LoVo (cell line): ENCODE measurements at regions not wholly inside any gene's neighbourhood (a gene's known extent, or its start where the extent isn't known, plus 50 kb on each side); places are given as distances from the start of the nearest gene placed in this dataset.

Experiments used
- DNase-seq: peaks from one replicate; pipeline ENCODE4 v3.0.0-alpha.2; 2016; ENCODE audit warnings: low spot score

GRCh38 chr16:6665126-6665525 lies 667.5 kb upstream of the RBFOX1 start:
- no peak for DNase-seq

- DNase-seq: no peak
Measured at GRCh38 chr16:6663668-6664067, 669.0 kb upstream of the RBFOX1 start.

- DNase-seq: no peak
Measured at GRCh38 chr16:6656760-6657159, 675.9 kb upstream of the RBFOX1 start.

- no peak for DNase-seq
Measured at GRCh38 chr16:6646891-6647290, 685.8 kb upstream of the RBFOX1 start.

DNA sequence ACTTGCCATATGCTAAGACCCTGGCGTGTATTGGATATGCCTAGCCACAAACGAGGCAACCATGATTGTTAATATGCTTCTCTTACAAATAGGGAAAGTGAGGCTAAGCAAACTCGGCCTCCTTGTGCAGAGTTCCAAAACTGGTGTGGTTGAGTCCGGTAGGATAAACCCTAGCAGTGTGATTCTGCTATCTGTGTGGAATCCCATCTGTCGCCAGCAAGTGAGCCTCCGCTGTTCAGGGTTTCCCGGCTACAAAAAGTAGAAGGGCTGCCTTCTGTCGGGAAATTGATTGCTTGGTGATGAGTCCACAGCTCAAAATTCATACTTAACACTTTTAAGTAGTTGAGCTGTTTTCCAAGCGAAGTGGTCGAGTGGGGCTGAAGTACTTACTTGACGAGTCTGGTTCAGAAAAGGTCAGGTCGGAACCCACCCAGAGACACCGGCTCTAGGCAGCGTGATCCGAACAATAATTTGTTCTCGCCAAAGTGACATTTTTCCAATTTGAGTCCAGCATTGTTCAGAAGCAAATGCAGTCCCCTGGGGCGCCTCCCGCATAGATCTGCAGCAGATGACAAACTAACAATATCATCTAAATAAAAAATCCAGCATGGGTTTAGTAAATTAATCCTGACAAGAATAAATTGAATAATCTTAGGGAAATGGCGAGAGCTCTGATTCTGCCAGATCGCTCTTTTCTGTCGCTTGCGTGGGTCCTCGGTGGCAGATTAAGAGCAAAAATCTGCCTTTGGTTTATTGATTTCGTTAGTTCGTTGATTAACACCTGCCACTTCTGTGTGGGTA lies 686.7 kb upstream of the RBFOX1 start:
- DNase-seq: no peak

- no peak for DNase-seq
Measured at GRCh38 chr16:6644916-6645315, 687.7 kb upstream of the RBFOX1 start.

GRCh38 chr16:6643080-6643686 lies 689.5 kb upstream of the RBFOX1 start:
- peak; percentile 39 for DNase-seq

GRCh38 chr16:6642271-6642670 lies 690.4 kb upstream of the RBFOX1 start:
- DNase-seq: no peak

- no peak for DNase-seq
Measured at GRCh38 chr16:6641091-6641490, 691.6 kb upstream of the RBFOX1 start.

DNA sequence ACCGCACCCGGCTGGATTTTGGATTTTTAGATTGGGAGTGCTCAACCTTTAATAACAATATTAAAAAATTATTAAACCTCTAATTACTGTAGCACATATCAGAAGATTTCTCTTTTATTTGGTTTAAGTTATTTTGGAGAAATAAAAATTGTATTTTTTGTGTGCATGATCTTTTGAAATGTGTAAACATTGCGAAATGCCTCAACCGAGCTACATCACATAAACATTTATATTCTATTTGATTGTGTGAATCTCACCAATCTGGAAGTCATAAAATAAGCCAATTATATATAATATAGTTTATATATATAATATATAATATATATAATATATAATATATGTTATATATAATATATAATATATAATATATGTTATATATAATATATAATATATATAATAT lies 696.2 kb upstream of the RBFOX1 start:
- DNase-seq: no peak

DNA sequence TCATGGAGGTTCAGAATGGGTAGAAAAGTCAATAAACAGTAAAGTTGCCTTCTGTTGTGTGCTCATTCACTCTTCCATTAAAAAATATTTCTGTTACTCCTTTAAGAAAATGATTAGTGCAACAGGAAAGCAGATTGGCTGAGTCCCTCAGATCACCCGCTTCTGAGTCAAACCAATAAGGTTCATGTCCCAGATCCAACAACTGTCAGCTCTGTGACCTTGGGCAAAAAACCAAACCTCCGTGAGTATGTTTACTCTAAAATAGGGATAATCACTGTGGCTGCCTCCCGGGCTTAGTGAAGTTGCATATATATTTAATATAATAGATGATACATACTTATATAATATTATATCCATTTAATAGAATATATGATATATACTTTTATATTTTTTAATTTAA lies 698.5 kb upstream of the RBFOX1 start:
- no peak for DNase-seq

- no peak for DNase-seq
Measured at GRCh38 chr16:6633456-6633855, 699.2 kb upstream of the RBFOX1 start.

DNA sequence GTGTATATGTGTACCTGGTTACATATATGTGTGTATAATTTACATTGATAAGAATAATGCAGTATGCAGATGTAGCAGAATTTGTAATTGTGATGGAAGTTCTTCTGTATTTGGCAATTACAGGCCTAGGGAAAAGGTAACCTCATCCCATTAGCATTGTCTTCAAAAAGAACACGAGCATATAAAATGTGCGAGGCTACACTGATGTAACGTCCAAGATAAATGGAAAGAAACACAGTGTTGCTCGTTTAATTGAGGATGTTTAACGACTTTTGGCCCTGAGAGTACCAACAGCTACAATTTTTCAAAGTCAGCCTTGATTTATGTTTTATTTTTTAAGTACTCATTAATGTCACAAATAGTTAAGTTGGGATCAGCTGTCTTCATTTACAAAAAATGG lies 703.5 kb upstream of the RBFOX1 start:
- no peak for DNase-seq

DNA sequence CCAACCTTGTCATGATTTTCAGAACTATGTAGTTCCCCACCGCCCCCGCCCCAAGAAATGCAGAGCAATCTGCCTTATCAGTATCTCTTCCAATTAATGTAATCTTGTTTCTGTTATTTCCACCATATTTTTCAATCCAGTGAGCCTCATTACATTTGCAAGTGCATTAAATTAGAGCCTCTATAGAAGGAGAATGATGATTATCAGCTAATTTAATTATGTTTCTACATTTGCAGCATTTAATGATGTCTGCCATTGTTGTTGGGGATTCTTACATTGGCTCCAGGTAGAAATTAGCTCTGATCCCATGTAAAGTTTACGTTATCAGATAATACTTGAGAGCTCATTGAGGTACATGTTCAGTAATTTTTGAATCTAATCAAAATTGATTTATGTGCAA lies 707.0 kb upstream of the RBFOX1 start:
- DNase-seq: no peak

DNA sequence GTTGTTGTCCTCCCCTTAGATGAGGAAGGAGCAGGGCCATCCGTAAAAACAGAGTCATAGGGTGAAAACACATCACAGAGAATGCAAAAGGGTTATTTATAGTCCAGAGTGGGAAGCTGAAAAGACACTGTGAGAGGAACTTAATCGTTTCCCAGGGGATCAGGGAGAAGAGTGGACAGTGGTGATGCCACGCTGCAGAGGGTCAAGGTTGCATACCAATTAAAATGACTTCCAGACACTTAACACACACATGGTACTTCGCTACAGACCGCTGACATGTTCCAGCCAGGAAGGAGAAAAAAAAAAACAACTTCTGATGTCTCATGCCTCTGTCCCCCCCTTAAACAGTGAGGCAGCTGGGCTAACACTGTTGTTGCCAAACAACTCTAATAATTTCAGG lies 713.8 kb upstream of the RBFOX1 start:
- DNase-seq: no peak

DNA sequence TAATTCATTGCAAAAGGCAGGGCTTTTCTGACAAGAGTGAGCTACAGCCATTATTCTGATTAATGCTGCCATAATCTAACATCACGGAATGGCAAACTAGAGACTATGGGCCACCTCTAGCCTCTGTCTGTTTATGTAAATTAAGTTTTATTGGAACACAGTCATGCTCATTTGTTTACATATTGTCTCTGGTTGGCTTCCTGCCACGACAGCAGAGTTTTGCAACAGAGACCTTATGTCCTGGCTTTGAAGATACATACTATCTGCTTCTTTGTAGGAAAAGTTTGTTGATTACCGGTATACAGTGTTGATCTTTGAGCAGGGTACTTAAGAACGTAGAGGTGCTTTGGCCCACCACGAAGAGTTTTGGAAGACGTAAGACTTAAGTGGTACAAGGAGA lies 715.9 kb upstream of the RBFOX1 start:
- no peak for DNase-seq

DNA sequence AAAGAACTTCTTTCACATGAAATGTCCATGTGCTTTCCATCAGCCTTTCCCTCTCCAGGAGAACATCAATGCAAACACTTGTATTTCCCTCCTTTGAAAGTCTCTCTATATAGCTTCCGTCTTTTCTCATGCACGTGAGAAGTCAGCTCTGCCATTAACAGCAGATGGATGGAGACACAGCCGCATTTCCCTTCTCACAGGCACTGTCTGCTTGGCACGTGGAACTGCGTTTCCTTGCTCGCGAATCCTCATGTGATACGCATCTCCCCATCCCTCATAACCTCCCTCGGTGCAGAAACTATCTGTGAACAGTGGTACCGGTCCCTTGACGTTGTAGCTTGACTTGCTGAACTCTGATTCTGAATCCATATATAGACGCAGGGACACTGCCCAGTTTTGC lies 717.0 kb upstream of the RBFOX1 start:
- no peak for DNase-seq

DNA sequence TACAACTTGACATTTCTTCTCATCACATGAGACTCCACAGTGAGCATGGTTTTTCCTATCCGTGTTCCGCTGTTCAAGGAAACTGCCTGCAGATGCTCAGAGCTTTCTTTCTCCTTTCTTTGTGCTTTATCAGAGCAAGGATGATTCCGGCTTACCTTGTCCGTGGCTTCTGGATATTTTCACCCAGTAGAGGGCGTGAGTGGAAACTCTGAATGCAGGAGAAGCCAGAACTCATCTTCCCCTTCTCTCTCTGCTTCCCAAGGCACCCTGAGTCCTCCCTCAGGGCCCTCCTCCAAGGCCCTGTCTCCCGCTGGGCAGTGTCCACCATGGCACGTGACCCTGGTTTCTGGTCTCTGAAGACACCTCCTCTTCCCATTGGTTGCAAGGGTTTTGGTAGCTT lies 721.1 kb upstream of the RBFOX1 start:
- DNase-seq: no peak

DNA sequence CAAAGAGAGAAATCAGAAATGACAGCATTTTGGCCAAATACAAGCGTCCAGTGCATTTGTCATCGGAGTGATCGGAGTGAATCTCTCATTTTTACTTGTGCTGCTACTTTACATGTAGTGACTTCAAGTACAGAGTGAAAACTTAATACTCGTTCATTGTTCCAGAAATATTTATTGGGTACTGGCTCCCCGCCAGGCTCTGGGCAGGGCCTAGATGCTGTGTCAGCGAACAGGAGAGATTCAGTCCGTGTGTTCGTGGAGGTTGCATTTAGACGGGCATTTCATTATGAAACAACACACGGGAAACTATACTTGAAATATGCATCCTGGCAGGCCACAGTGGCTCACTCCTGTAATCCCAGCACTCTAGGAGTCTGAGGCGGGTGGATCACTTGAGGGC lies 727.2 kb upstream of the RBFOX1 start:
- DNase-seq: no peak

DNA sequence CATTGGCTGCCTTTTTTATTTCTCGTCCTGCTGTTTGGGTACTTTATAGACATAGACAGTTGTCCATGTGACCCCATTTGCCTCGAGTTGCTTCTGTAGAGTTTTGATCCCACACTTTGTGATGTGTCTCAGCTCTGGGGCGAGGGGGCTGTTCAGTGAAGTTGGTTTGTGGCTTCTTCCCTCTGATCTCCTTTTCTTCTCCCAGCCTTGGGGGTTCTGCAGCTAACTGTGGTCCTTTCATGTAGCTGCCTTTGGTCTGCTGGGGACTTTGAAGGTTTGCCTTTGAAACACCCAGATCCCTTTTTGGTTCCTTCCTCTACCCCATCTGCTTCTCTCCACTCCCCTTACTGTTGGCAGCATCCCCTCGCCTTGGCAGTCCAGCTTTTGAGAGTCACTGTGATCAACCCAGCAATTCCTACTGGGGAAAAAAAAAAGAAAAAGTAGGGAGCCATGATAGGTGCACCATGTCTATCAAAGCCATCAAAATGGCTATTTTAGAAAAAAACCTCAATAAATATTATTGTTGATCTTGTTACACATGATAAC lies 728.8 kb upstream of the RBFOX1 start:
- DNase-seq: no peak

GRCh38 chr16:6602405-6602804 lies 730.2 kb upstream of the RBFOX1 start:
- DNase-seq: no peak

DNA sequence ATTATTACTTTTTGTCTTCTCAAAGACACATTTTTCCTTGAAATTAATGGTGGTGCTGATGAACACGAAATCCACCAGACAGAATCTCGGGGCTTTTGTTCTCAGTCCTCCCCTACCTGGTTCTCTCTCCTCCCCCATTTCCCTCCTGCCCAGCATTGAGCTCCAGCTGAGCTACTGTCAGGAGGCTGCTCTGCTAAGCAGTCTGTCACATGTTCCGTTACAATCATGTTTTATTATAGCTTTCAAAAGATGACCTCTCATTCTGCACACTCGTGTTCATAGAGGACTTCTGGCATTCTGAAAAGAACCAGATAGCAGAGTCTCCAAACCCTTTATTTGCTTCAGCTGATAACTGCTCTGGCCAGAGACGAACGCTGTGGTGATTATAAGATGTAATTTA lies 732.5 kb upstream of the RBFOX1 start:
- DNase-seq: no peak

- DNase-seq: no peak
Measured at GRCh38 chr16:6593799-6594198, 738.8 kb upstream of the RBFOX1 start.

GRCh38 chr16:6576606-6577005 lies 756.0 kb upstream of the RBFOX1 start:
- no peak for DNase-seq
